ENCODE measurements at regions not wholly inside any gene's neighbourhood (a gene's known extent, or its start where the extent isn't known, plus 50 kb on each side); places are given as distances from the start of the nearest gene placed in this dataset.
"Not testable (repeated sequence)": the region's sequence is repeated elsewhere in the genome, so short reads cannot be mapped to it uniquely, and the experiment has no call there.

DNA sequence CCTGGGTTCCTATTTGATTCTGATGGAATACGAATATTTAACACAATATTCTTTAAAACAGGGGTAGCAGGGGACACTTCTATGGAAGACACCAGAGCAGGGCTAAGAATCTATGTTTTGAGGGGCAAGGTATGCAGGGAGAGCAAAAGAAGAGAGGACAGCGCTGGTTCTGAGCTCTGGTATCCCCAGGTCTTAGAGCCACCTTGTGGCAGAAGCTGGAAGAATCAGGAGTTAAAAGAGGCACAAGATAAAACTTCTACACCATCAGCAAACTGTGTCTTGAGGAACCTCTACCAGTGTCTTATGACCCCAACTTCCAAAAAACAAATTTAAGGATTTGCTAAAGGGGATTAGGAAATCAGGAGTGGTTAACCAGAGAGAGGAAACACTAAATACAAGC is 894.8 kb downstream of the TUBA3C start:
- H3K9me3 ChIP-seq (replicated peaks; ENCODE audit: control insufficient read depth, insufficient read depth, low read depth, low read length); intact Hi-C loops (cut with micrococcal nuclease); FAIRE-seq; DNase-seq (ENCODE audit: extremely low read depth in 1 of 4, low spot score in 3 of 4); POLR2A ChIA-PET; H2AFZ ChIP-seq (ENCODE audit: low read depth, low read length); H3K79me2 ChIP-seq (ENCODE audit: control insufficient read depth, insufficient read depth, low read length); H3K9me1 ChIP-seq (ENCODE audit: control insufficient read depth, insufficient read depth, low read length); BruUV-seq (replicated peaks); H3K4me1 ChIP-seq (replicated peaks in 1 of 2; ENCODE audit: control insufficient read depth in 2 of 2, insufficient read depth in 2 of 2, low read length in 2 of 2); H3K27me3 ChIP-seq (ENCODE audit: control insufficient read depth in 2 of 2, insufficient read depth in 2 of 2, low read length in 2 of 2); H4K20me1 ChIP-seq (replicated peaks; ENCODE audit: control insufficient read depth, insufficient read depth, low read length); H3K36me3 ChIP-seq (ENCODE audit: control insufficient read depth, insufficient read depth, low read length); H3K9ac ChIP-seq (ENCODE audit: insufficient read depth in 1 of 2, low read depth in 2 of 2, low read length in 2 of 2); in situ Hi-C loops (cut with MboI); CTCF ChIA-PET (ENCODE audit: low intra/inter-chr PET ratio); H3K4me3 ChIP-seq; H3K27ac ChIP-seq (ENCODE audit: extremely low read depth, low read depth, low read length); H3K4me2 ChIP-seq (ENCODE audit: insufficient read depth, low read length): not testable (repeated sequence)
- ATAC-seq: peak; percentile 85
- 0% methylated on average over 1 of the region's 2 CpGs for WGBS (ENCODE audit: insufficient coverage, low coverage, missing lambda C conversion rate)

DNA sequence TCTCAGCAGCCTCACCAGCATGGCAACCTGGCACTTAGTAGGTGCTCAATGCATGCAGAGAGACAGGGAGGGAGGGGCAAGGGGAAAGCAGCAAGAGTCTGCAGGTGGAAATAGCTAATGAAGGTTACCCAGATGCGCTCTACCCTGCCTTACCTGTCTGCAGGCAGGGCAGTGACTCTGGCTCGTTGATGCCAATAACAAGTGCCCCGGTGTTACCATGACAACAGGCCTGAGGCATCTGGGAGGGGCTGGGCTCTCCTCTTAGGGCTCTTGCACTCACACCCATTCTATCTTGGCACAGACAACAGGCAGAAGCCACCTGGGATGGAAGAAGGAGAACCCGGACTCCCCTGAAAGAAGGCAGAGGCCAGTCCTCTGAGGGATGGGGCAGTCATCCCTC is 896.0 kb downstream of the TUBA3C start:
- H3K4me2 ChIP-seq (ENCODE audit: insufficient read depth, low read length); H3K4me1 ChIP-seq (replicated peaks in 1 of 2; ENCODE audit: control insufficient read depth in 2 of 2, insufficient read depth in 2 of 2, low read length in 2 of 2); intact Hi-C loops (cut with micrococcal nuclease); H3K79me2 ChIP-seq (ENCODE audit: control insufficient read depth, insufficient read depth, low read length); H4K20me1 ChIP-seq (replicated peaks; ENCODE audit: control insufficient read depth, insufficient read depth, low read length); in situ Hi-C loops (cut with MboI); BruUV-seq (replicated peaks); H3K9ac ChIP-seq (ENCODE audit: insufficient read depth in 1 of 2, low read depth in 2 of 2, low read length in 2 of 2); H3K9me3 ChIP-seq (replicated peaks; ENCODE audit: control insufficient read depth, insufficient read depth, low read depth, low read length); H3K4me3 ChIP-seq; H3K9me1 ChIP-seq (ENCODE audit: control insufficient read depth, insufficient read depth, low read length); CTCF ChIA-PET (ENCODE audit: low intra/inter-chr PET ratio); H3K27ac ChIP-seq (ENCODE audit: extremely low read depth, low read depth, low read length); H3K36me3 ChIP-seq (ENCODE audit: control insufficient read depth, insufficient read depth, low read length); H2AFZ ChIP-seq (ENCODE audit: low read depth, low read length); ATAC-seq; H3K27me3 ChIP-seq (ENCODE audit: control insufficient read depth in 2 of 2, insufficient read depth in 2 of 2, low read length in 2 of 2); POLR2A ChIA-PET; FAIRE-seq; DNase-seq (ENCODE audit: extremely low read depth in 1 of 4, low spot score in 3 of 4): not testable (repeated sequence)
- 0% methylated on average over 4 of the region's 4 CpGs for WGBS (ENCODE audit: insufficient coverage, low coverage, missing lambda C conversion rate)
- TF ChIP-seq RFX1 (IDR thresholded peaks at IDR 0.05): peak; percentile 67

DNA sequence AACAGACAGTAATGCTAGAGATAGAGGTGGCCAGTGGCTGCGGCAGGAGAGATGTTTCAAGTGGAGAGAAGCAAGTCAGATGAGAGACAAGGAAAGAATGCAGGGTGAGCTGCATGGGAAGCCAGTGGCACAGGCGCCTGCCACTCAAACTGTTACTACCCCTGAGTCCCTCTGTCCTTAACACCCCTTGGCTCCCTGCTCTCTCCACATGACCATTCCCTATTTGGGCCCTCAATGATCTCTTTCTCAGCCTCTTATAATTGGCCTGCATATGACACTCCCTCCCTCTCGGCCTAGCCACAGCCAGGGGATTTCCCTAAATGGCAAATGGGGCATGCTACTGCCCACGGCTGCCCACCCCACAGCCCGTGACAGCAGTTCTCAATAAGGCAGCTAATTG is 897.6 kb downstream of the TUBA3C start:
- CTCF ChIA-PET (ENCODE audit: low intra/inter-chr PET ratio); H3K27ac ChIP-seq (ENCODE audit: extremely low read depth, low read depth, low read length); H4K20me1 ChIP-seq (replicated peaks; ENCODE audit: control insufficient read depth, insufficient read depth, low read length); H2AFZ ChIP-seq (ENCODE audit: low read depth, low read length); H3K36me3 ChIP-seq (ENCODE audit: control insufficient read depth, insufficient read depth, low read length); intact Hi-C loops (cut with micrococcal nuclease); POLR2A ChIA-PET; H3K4me3 ChIP-seq; H3K9me3 ChIP-seq (replicated peaks; ENCODE audit: control insufficient read depth, insufficient read depth, low read depth, low read length); H3K9ac ChIP-seq (ENCODE audit: insufficient read depth in 1 of 2, low read depth in 2 of 2, low read length in 2 of 2); H3K79me2 ChIP-seq (ENCODE audit: control insufficient read depth, insufficient read depth, low read length); H3K27me3 ChIP-seq (ENCODE audit: control insufficient read depth in 2 of 2, insufficient read depth in 2 of 2, low read length in 2 of 2); H3K9me1 ChIP-seq (ENCODE audit: control insufficient read depth, insufficient read depth, low read length); ATAC-seq; FAIRE-seq; H3K4me1 ChIP-seq (replicated peaks in 1 of 2; ENCODE audit: control insufficient read depth in 2 of 2, insufficient read depth in 2 of 2, low read length in 2 of 2); H3K4me2 ChIP-seq (ENCODE audit: insufficient read depth, low read length); BruUV-seq (replicated peaks); in situ Hi-C loops (cut with MboI); DNase-seq (ENCODE audit: extremely low read depth in 1 of 4, low spot score in 3 of 4): not testable (repeated sequence)
- 0% methylated on average over 2 of the region's 5 CpGs for WGBS (ENCODE audit: insufficient coverage, low coverage, missing lambda C conversion rate)

Data from K562 (cell line).